Neutrophil (primary cell): ENCODE measurements at regions not wholly inside any gene's neighbourhood (a gene's known extent, or its start where the extent isn't known, plus 50 kb on each side); places are given as distances from the start of the nearest gene placed in this dataset.

Source experiments
- H3K27ac ChIP-seq: fragments of 200-600 bp; sonication (generic); 2 replicates; pipeline ENCODE4 v1.5.1; 2016; ENCODE audit warnings: mild to moderate bottlenecking, moderate library complexity
- H3K27me3 ChIP-seq: fragments of 200-600 bp; sonication (generic); 2 replicates; pipeline ENCODE4 v1.6.0; 2016; ENCODE audit warnings: mild to moderate bottlenecking
- H3K36me3 ChIP-seq: fragments of 200-600 bp; sonication (generic); 2 replicates; pipeline ENCODE4 v1.5.1; 2017
- H3K4me1 ChIP-seq, 2 experiments: fragments of 200-600 bp in 1 of 2; sonication (generic) in 1 of 2; 1 replicate in 1 of 2; 2 replicates in 1 of 2; pipeline versions ENCODE4 v1.5.1 to v1.6.1; 2013 to 2016; ENCODE audit warnings: low read depth in 1 of 2, low read length in 1 of 2, mild to moderate bottlenecking in 1 of 2, moderate library complexity in 1 of 2; ENCODE audit not compliant: control insufficient read depth in 1 of 2, insufficient read depth in 1 of 2
- H3K4me3 ChIP-seq, 2 experiments: fragments of 200-600 bp in 1 of 2; sonication (generic) in 1 of 2; 1 replicate in 1 of 2; 2 replicates in 1 of 2; pipeline ENCODE4 v1.5.1; 2013 to 2016; ENCODE audit warnings: low read depth in 1 of 2, low read length in 1 of 2, mild to moderate bottlenecking in 1 of 2, moderate library complexity in 1 of 2
- H3K9me3 ChIP-seq: fragments of 200-600 bp; sonication (generic); 2 replicates; pipeline ENCODE4 v1.5.1; 2016
- CTCF ChIP-seq: fragments of 200-600 bp; sonication (generic); IDR thresholded peaks from 2 replicates; pipeline ENCODE4 v1.5.1; 2016; ENCODE audit warnings: antibody characterized with exemption

- Histone ChIP-seq H3K27ac (no peak overlapping the region), H3K4me3 (no peak overlapping the region), H3K27me3 (no peaks in the 10 kb centered on the region), H3K4me1 (no peaks in the 10 kb centered on the region), H3K36me3 (no peaks in the 10 kb centered on the region), H3K9me3 (no peaks in the 10 kb centered on the region)
- no peak for TF ChIP-seq CTCF
Measured at GRCh38 chr10:58107506-58107905, 160.2 kb downstream of the IPMK start.

- Histone ChIP-seq H3K27ac (no peak overlapping the region), H3K9me3 (no peaks in the 10 kb centered on the region), H3K36me3 (no peaks in the 10 kb centered on the region), H3K4me1 (no peaks in the 10 kb centered on the region), H3K27me3 (no peaks in the 10 kb centered on the region), H3K4me3 (no peak overlapping the region)
- TF ChIP-seq CTCF = no peak
Measured at GRCh38 chr10:58106211-58107035, 161.3 kb downstream of the IPMK start.

- H3K27me3 ChIP-seq = no peaks in the 10 kb centered on the region
- no peaks in the 10 kb centered on the region for H3K36me3 ChIP-seq
- H3K4me3 ChIP-seq = no peak overlapping the region
- H3K4me1 ChIP-seq = no peaks in the 10 kb centered on the region
- no peaks in the 10 kb centered on the region for H3K9me3 ChIP-seq
- no peak overlapping the region for H3K27ac ChIP-seq
- TF ChIP-seq CTCF = no peak
Measured at GRCh38 chr10:58104351-58104751, 163.3 kb downstream of the IPMK start.

- no peaks in the 10 kb centered on the region for H3K4me1 ChIP-seq
- no peak for TF ChIP-seq CTCF
- H3K9me3 ChIP-seq = no peaks in the 10 kb centered on the region
- no peak overlapping the region for H3K4me3 ChIP-seq
- no peak overlapping the region for H3K27ac ChIP-seq
- no peaks in the 10 kb centered on the region for H3K36me3 ChIP-seq
- H3K27me3 ChIP-seq = no peaks in the 10 kb centered on the region
Measured at GRCh38 chr10:58102897-58103296, 164.8 kb downstream of the IPMK start.

- TF ChIP-seq CTCF = no peak
- no peaks in the 10 kb centered on the region for H3K27me3 ChIP-seq
- no peak overlapping the region for H3K4me3 ChIP-seq
- H3K9me3 ChIP-seq = no peaks in the 10 kb centered on the region
- no peak overlapping the region for H3K27ac ChIP-seq
- no peaks in the 10 kb centered on the region for H3K36me3 ChIP-seq
- no peaks in the 10 kb centered on the region for H3K4me1 ChIP-seq
Measured at GRCh38 chr10:58101682-58102081, 166.0 kb downstream of the IPMK start.
